ENCODE measurements at regions not wholly inside any gene's neighbourhood (a gene's known extent, or its start where the extent isn't known, plus 50 kb on each side); places are given as distances from the start of the nearest gene placed in this dataset.

GRCh38 chr11:81887671-81888070, 846.0 kb downstream of the FAM181B start:
- TF ChIP-seq PKNOX1 (IDR thresholded peaks at IDR 0.05) (no peak), L3MBTL2 (conservative IDR thresholded peaks at IDR 0.05) (no peak), FOXK2 (IDR thresholded peaks at IDR 0.05) (no peak), NFRKB (IDR thresholded peaks at IDR 0.05) (no peak), TARDBP (IDR thresholded peaks at IDR 0.05) (no peak), ARNT (IDR thresholded peaks at IDR 0.05) (no peak), BHLHE40 (IDR thresholded peaks at IDR 0.05; ENCODE audit: borderline replicate concordance) (no peak), CTBP1 (IDR thresholded peaks at IDR 0.05; ENCODE audit: borderline replicate concordance) (no peak), SUZ12 (IDR thresholded peaks at IDR 0.05) (no peak)
